ENCODE measurements at regions not wholly inside any gene's neighbourhood (a gene's known extent, or its start where the extent isn't known, plus 50 kb on each side); places are given as distances from the start of the nearest gene placed in this dataset.
"Not testable (repeated sequence)": the region's sequence is repeated elsewhere in the genome, so short reads cannot be mapped to it uniquely, and the experiment has no call there.

GRCh38 chr17:68161644-68162428, 86.0 kb upstream of the AMZ2 start:
- no peak for DNase-seq (ENCODE audit: low spot score in 2 of 2, unreplicated experiment in 2 of 2)

GRCh38 chr17:68168273-68169164, 79.3 kb upstream of the AMZ2 start:
- H3K9me3 Mint-ChIP-seq; DNase-seq (ENCODE audit: low spot score in 2 of 2, unreplicated experiment in 2 of 2); H3K27me3 Mint-ChIP-seq (ENCODE audit: low read depth); H3K4me1 Mint-ChIP-seq; H3K36me3 Mint-ChIP-seq; H3K4me3 Mint-ChIP-seq; H3K27ac Mint-ChIP-seq: not testable (repeated sequence)

More at GRCh38 chr17:68161644-68162428, 86.0 kb upstream of the AMZ2 start:
- H3K27ac Mint-ChIP-seq: no peak overlapping the region
- H3K27me3 Mint-ChIP-seq (ENCODE audit: low read depth): no peaks in the 10 kb centered on the region
- TF ChIP-seq CTCF (IDR thresholded peaks at IDR 0.05; ENCODE audit: unreplicated experiment): no peak
- no peaks in the 10 kb centered on the region for H3K9me3 Mint-ChIP-seq
- no peaks in the 10 kb centered on the region for H3K4me1 Mint-ChIP-seq
- H3K36me3 Mint-ChIP-seq: no peaks in the 10 kb centered on the region
- no peak overlapping the region for H3K4me3 Mint-ChIP-seq

- H3K4me3 Mint-ChIP-seq; H3K9me3 Mint-ChIP-seq; H3K27me3 Mint-ChIP-seq (ENCODE audit: low read depth); H3K36me3 Mint-ChIP-seq; H3K4me1 Mint-ChIP-seq; H3K27ac Mint-ChIP-seq; DNase-seq (ENCODE audit: low spot score in 2 of 2, unreplicated experiment in 2 of 2): not testable (repeated sequence)
These were observed 78.5 kb upstream of the AMZ2 start for GRCh38 chr17:68169165-68169821.

GRCh38 chr17:68169840-68170239, 78.0 kb upstream of the AMZ2 start:
- no peak for DNase-seq (ENCODE audit: low spot score in 2 of 2, unreplicated experiment in 2 of 2)
- no peaks in the 10 kb centered on the region for H3K9me3 Mint-ChIP-seq
- TF ChIP-seq CTCF (IDR thresholded peaks at IDR 0.05; ENCODE audit: unreplicated experiment): no peak
- peaks cover 2% of the 10 kb centered on the region for H3K36me3 Mint-ChIP-seq
- H3K4me3 Mint-ChIP-seq: no peak overlapping the region
- no peaks in the 10 kb centered on the region for H3K27me3 Mint-ChIP-seq (ENCODE audit: low read depth)
- no peaks in the 10 kb centered on the region for H3K4me1 Mint-ChIP-seq
- H3K27ac Mint-ChIP-seq: no peak overlapping the region

- no peak for DNase-seq (ENCODE audit: low spot score in 2 of 2, unreplicated experiment in 2 of 2)
- H3K4me1 Mint-ChIP-seq: no peaks in the 10 kb centered on the region
These were observed 77.6 kb upstream of the AMZ2 start for GRCh38 chr17:68170246-68170645.

More at GRCh38 chr17:68170246-68170645, 77.6 kb upstream of the AMZ2 start:
- Mint-ChIP-seq H3K36me3 (peaks cover 2% of the 10 kb centered on the region), H3K9me3 (no peaks in the 10 kb centered on the region), H3K27me3 (ENCODE audit: low read depth) (no peaks in the 10 kb centered on the region), H3K4me3 (no peak overlapping the region), H3K27ac (no peak overlapping the region)
- no peak for TF ChIP-seq CTCF (IDR thresholded peaks at IDR 0.05; ENCODE audit: unreplicated experiment)

All from mesothelial cell of epicardium (in vitro differentiated cells).